Hepatocyte (in vitro differentiated cells): ENCODE measurements at regions not wholly inside any gene's neighbourhood (a gene's known extent, or its start where the extent isn't known, plus 50 kb on each side); places are given as distances from the start of the nearest gene placed in this dataset.

Experiments
- EZH2 ChIP-seq: fragments of 200-600 bp; sonication (generic); IDR thresholded peaks from 2 replicates; pipeline ENCODE4 v1.6.1; 2016; ENCODE audit warnings: antibody characterized with exemption, mild to moderate bottlenecking, borderline replicate concordance
- EZH2phosphoT487 ChIP-seq: fragments of 200-600 bp; sonication (generic); IDR thresholded peaks from one replicate; pipeline ENCODE4 v1.6.1; 2018; ENCODE audit warnings: antibody characterized with exemption, mild to moderate bottlenecking, low read depth, moderate library complexity; ENCODE audit not compliant: unreplicated experiment, severe bottlenecking
- TF ChIP-seq, protein P1 (sequence below): fragments of 200-600 bp; sonication (generic); IDR thresholded peaks from 2 replicates; pipeline ENCODE4 v1.5.1; 2016; ENCODE audit warnings: antibody characterized with exemption, mild to moderate bottlenecking; ENCODE audit not compliant: poor library complexity

DNA sequence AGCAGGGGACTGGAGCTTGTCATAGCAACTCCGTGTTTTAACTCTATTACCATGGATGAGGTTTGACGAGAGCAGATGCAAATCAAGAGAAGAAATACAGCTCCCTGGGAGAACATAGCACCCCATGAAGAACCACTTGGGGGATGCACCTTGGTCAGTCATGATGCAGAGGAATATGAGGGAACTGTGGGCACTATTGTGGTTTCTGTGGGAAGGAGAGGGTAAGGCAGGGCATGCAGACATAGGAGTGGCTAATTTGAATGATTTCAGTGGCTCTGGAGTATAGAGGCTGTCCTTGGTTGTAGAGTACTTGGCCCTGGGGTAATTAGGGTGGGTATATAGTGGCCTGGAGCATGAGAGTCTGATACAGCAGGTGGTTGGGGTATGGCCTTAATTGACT is 131.9 kb downstream of the EDEM1 start:
- TF ChIP-seq, protein P1, sequence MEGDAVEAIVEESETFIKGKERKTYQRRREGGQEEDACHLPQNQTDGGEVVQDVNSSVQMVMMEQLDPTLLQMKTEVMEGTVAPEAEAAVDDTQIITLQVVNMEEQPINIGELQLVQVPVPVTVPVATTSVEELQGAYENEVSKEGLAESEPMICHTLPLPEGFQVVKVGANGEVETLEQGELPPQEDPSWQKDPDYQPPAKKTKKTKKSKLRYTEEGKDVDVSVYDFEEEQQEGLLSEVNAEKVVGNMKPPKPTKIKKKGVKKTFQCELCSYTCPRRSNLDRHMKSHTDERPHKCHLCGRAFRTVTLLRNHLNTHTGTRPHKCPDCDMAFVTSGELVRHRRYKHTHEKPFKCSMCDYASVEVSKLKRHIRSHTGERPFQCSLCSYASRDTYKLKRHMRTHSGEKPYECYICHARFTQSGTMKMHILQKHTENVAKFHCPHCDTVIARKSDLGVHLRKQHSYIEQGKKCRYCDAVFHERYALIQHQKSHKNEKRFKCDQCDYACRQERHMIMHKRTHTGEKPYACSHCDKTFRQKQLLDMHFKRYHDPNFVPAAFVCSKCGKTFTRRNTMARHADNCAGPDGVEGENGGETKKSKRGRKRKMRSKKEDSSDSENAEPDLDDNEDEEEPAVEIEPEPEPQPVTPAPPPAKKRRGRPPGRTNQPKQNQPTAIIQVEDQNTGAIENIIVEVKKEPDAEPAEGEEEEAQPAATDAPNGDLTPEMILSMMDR, result no peak
- TF ChIP-seq EZH2phosphoT487, result no peak
- TF ChIP-seq EZH2, result no peak
